SK-N-SH treated with all-trans-retinoic acid at 6 μM for 48 hours (cell line): ENCODE measurements at regions not wholly inside any gene's neighbourhood (a gene's known extent, or its start where the extent isn't known, plus 50 kb on each side); places are given as distances from the start of the nearest gene placed in this dataset.

ENCODE experiments used
- ATAC-seq: fragments of 200-7000 bp; cut with Tn5 transposase; 3 replicates; pipeline ENCODE4 v1.9.1; 2020; ENCODE audit warnings: mild to moderate bottlenecking, moderate library complexity
- ARNTL ChIP-seq: fragments of 450-650 bp; formaldehyde crosslinking; IDR thresholded peaks from 2 replicates; pipeline ENCODE4 v1.5.0; 2020; ENCODE audit warnings: low read depth, mild to moderate bottlenecking, moderate library complexity, borderline replicate concordance
- BACH2 ChIP-seq: fragments of 250-450 bp; sonication (Bioruptor Pico); IDR thresholded peaks from 2 replicates; pipeline ENCODE4 v1.9.0; 2021; ENCODE audit warnings: mild to moderate bottlenecking, borderline replicate concordance
- CSDC2 ChIP-seq: fragments of 250-450 bp; sonication (Bioruptor Pico); IDR thresholded peaks from 2 replicates; pipeline ENCODE4 v1.5.0; 2020; ENCODE audit warnings: mild to moderate bottlenecking, moderate library complexity
- GLIS3 ChIP-seq: fragments of 250-450 bp; sonication (Bioruptor Pico); IDR thresholded peaks from 2 replicates; pipeline ENCODE4 v1.5.0; 2020; ENCODE audit warnings: mild to moderate bottlenecking, moderate library complexity
- ISL1 ChIP-seq: fragments of 250-450 bp; sonication (Bioruptor Pico); IDR thresholded peaks from 2 replicates; pipeline ENCODE4 v2.1.2; 2022; ENCODE audit warnings: mild to moderate bottlenecking, moderate library complexity
- OSR1 ChIP-seq: fragments of 250-450 bp; sonication (Bioruptor Pico); IDR thresholded peaks from 2 replicates; pipeline ENCODE4 v1.8.0; 2022; ENCODE audit warnings: moderate library complexity, mild to moderate bottlenecking, inconsistent platforms
- PPARA ChIP-seq: fragments of 250-450 bp; sonication (Bioruptor Pico); IDR thresholded peaks from 2 replicates; pipeline ENCODE4 v1.5.0; 2020; ENCODE audit warnings: mild to moderate bottlenecking, borderline replicate concordance
- RARB ChIP-seq: fragments of 250-450 bp; sonication (Bioruptor Pico); IDR thresholded peaks from 2 replicates; pipeline ENCODE4 v1.8.0; 2021; ENCODE audit warnings: mild to moderate bottlenecking, moderate library complexity
- SNAI2 ChIP-seq: fragments of 250-450 bp; sonication (Bioruptor Pico); IDR thresholded peaks from 2 replicates; pipeline ENCODE4 v1.5.0; 2020; ENCODE audit warnings: mild to moderate bottlenecking, moderate library complexity
- TCF4 ChIP-seq: fragments of 250-450 bp; sonication (Bioruptor Pico); IDR thresholded peaks from 2 replicates; pipeline ENCODE4 v1.8.0; 2021; ENCODE audit warnings: mild to moderate bottlenecking, moderate library complexity, borderline replicate concordance
- TOX ChIP-seq: fragments of 250-450 bp; sonication (Bioruptor Pico); IDR thresholded peaks from 2 replicates; pipeline ENCODE4 v1.8.0; 2021; ENCODE audit warnings: mild to moderate bottlenecking, moderate library complexity, borderline replicate concordance
- TSHZ2 ChIP-seq: fragments of 250-450 bp; sonication (Bioruptor Pico); IDR thresholded peaks from 2 replicates; pipeline ENCODE4 v1.5.0; 2020; ENCODE audit warnings: mild to moderate bottlenecking, moderate library complexity
- ZC3H10 ChIP-seq: fragments of 250-450 bp; sonication (Bioruptor Pico); IDR thresholded peaks from 2 replicates; pipeline ENCODE4 v1.5.1; 2021; ENCODE audit warnings: mild to moderate bottlenecking, moderate library complexity
- ZFP3 ChIP-seq: fragments of 250-450 bp; sonication (Bioruptor Pico); IDR thresholded peaks from 2 replicates; pipeline ENCODE4 v1.5.0; 2020; ENCODE audit warnings: mild to moderate bottlenecking, moderate library complexity
- ZFP30 ChIP-seq: fragments of 450-650 bp; formaldehyde crosslinking; IDR thresholded peaks from 2 replicates; pipeline ENCODE4 v1.5.0; 2022; ENCODE audit warnings: mild to moderate bottlenecking, moderate library complexity
- ZNF565 ChIP-seq: fragments of 450-650 bp; formaldehyde crosslinking; conservative IDR thresholded peaks from 2 replicates; pipeline ENCODE4 v1.5.0; 2020; ENCODE audit warnings: low read depth, mild to moderate bottlenecking, moderate library complexity
- ZNF70 ChIP-seq: fragments of 450-650 bp; formaldehyde crosslinking; IDR thresholded peaks from 2 replicates; pipeline ENCODE4 v1.5.0; 2020; ENCODE audit warnings: mild to moderate bottlenecking, moderate library complexity
- ZNF8 ChIP-seq: fragments of 450-650 bp; formaldehyde crosslinking; IDR thresholded peaks from 2 replicates; pipeline ENCODE4 v1.5.0; 2020; ENCODE audit warnings: mild to moderate bottlenecking, moderate library complexity
- TF ChIP-seq, protein P1 (sequence below): fragments of 250-450 bp; sonication (Bioruptor Pico); IDR thresholded peaks from 2 replicates; pipeline ENCODE4 v1.8.0; 2020; ENCODE audit warnings: mild to moderate bottlenecking, moderate library complexity, borderline replicate concordance
- TF ChIP-seq, protein P2 (sequence below): fragments of 250-450 bp; sonication (Bioruptor Pico); IDR thresholded peaks from 2 replicates; pipeline ENCODE4 v1.5.1; 2021; ENCODE audit warnings: mild to moderate bottlenecking, moderate library complexity
- TF ChIP-seq, protein P3 (sequence below): fragments of 250-450 bp; sonication (Bioruptor Pico); IDR thresholded peaks from 2 replicates; pipeline ENCODE4 v1.8.0; 2021; ENCODE audit warnings: low read depth, mild to moderate bottlenecking, moderate library complexity, borderline replicate concordance

- ATAC-seq, result no peak
- TF ChIP-seq, protein P1, sequence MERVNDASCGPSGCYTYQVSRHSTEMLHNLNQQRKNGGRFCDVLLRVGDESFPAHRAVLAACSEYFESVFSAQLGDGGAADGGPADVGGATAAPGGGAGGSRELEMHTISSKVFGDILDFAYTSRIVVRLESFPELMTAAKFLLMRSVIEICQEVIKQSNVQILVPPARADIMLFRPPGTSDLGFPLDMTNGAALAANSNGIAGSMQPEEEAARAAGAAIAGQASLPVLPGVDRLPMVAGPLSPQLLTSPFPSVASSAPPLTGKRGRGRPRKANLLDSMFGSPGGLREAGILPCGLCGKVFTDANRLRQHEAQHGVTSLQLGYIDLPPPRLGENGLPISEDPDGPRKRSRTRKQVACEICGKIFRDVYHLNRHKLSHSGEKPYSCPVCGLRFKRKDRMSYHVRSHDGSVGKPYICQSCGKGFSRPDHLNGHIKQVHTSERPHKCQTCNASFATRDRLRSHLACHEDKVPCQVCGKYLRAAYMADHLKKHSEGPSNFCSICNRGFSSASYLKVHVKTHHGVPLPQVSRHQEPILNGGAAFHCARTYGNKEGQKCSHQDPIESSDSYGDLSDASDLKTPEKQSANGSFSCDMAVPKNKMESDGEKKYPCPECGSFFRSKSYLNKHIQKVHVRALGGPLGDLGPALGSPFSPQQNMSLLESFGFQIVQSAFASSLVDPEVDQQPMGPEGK (CRISPR knock-in tag), result no peak
- no peak for TF ChIP-seq TOX (CRISPR knock-in tag)
- no peak for TF ChIP-seq ZFP30 (CRISPR knock-in tag)
- TF ChIP-seq, protein P2, sequence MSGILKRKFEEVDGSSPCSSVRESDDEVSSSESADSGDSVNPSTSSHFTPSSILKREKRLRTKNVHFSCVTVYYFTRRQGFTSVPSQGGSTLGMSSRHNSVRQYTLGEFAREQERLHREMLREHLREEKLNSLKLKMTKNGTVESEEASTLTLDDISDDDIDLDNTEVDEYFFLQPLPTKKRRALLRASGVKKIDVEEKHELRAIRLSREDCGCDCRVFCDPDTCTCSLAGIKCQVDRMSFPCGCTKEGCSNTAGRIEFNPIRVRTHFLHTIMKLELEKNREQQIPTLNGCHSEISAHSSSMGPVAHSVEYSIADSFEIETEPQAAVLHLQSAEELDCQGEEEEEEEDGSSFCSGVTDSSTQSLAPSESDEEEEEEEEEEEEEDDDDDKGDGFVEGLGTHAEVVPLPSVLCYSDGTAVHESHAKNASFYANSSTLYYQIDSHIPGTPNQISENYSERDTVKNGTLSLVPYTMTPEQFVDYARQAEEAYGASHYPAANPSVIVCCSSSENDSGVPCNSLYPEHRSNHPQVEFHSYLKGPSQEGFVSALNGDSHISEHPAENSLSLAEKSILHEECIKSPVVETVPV (CRISPR knock-in tag), result no peak
- no peak for TF ChIP-seq BACH2 (CRISPR knock-in tag)
- no peak for TF ChIP-seq ZNF70 (CRISPR knock-in tag)
- TF ChIP-seq OSR1, result no peak
- no peak for TF ChIP-seq ZFP3 (CRISPR knock-in tag)
- no peak for TF ChIP-seq ARNTL
- TF ChIP-seq ZC3H10 (CRISPR knock-in tag), result no peak
Measured at GRCh38 chr2:53075760-53076159, 691.8 kb upstream of the CHAC2 start.

GRCh38 chr2:53067533-53067932 is 700.1 kb upstream of the CHAC2 start:
- TF ChIP-seq, protein P1 (CRISPR knock-in tag), result no peak
- TF ChIP-seq ARNTL (no peak), TSHZ2 (CRISPR knock-in tag) (no peak), CSDC2 (CRISPR knock-in tag) (no peak)
- no peak for ATAC-seq

DNA sequence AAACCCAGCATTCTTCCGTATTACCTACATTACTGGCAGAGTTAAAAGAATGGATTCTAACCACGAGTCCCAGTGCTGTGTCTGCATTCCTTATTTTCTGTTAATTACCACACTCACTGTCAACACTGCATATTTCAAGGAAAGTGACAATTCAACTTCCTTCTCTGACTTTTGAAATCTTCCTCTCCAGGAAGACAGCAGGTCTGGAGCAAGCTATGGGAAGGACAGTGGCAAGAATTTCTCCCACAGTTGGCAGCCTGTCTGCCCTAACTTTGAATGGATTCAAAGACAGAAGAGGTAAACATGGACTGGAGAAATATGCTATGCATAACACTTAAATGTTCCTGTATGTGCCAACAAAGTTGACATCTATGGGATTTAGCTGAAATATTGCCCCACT is 700.5 kb upstream of the CHAC2 start:
- no peak for ATAC-seq

More for the DNA sequence above, 700.5 kb upstream of the CHAC2 start:
- TF ChIP-seq OSR1 (no peak), ZFP30 (CRISPR knock-in tag) (no peak), SNAI2 (no peak), ZNF565 (CRISPR knock-in tag) (no peak), ISL1 (CRISPR knock-in tag) (no peak), ZFP3 (CRISPR knock-in tag) (no peak), PPARA (CRISPR knock-in tag) (no peak), TSHZ2 (CRISPR knock-in tag) (no peak), TCF4 (CRISPR knock-in tag) (no peak), GLIS3 (CRISPR knock-in tag) (no peak), TOX (CRISPR knock-in tag) (no peak), CSDC2 (CRISPR knock-in tag) (no peak), ARNTL (no peak), RARB (CRISPR knock-in tag) (no peak), ZNF8 (CRISPR knock-in tag) (no peak), BACH2 (CRISPR knock-in tag) (no peak)
- TF ChIP-seq, protein P2 (CRISPR knock-in tag), result no peak
- TF ChIP-seq, protein P3, sequence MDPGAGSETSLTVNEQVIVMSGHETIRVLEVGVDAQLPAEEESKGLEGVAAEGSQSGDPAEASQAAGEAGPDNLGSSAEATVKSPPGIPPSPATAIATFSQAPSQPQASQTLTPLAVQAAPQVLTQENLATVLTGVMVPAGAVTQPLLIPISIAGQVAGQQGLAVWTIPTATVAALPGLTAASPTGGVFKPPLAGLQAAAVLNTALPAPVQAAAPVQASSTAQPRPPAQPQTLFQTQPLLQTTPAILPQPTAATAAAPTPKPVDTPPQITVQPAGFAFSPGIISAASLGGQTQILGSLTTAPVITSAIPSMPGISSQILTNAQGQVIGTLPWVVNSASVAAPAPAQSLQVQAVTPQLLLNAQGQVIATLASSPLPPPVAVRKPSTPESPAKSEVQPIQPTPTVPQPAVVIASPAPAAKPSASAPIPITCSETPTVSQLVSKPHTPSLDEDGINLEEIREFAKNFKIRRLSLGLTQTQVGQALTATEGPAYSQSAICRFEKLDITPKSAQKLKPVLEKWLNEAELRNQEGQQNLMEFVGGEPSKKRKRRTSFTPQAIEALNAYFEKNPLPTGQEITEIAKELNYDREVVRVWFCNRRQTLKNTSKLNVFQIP (CRISPR knock-in tag), result no peak
- TF ChIP-seq, protein P1 (CRISPR knock-in tag), result no peak
- TF ChIP-seq, all 23 proteins: peak for 0
